HFFc6 (cell line): ENCODE measurements at regions not wholly inside any gene's neighbourhood (a gene's known extent, or its start where the extent isn't known, plus 50 kb on each side); places are given as distances from the start of the nearest gene placed in this dataset.

Experiments used
- DNase-seq: peaks from one replicate; pipeline ENCODE4 v3.0.0-alpha.2; 2018
- H3K27ac Mint-ChIP-seq: 2 replicates; pipeline ENCODE4 v1.8.0; 2020; ENCODE audit warnings: mild to moderate bottlenecking, mixed read lengths
- H3K27me3 Mint-ChIP-seq: 2 replicates; pipeline ENCODE4 v1.8.0; 2021; ENCODE audit warnings: mild to moderate bottlenecking, moderate library complexity, mixed read lengths; ENCODE audit not compliant: insufficient read depth
- H3K36me3 Mint-ChIP-seq: 2 replicates; pipeline ENCODE4 v1.8.0; 2021; ENCODE audit warnings: low read depth, mixed read lengths
- H3K4me1 Mint-ChIP-seq: 2 replicates; pipeline ENCODE4 v1.8.0; 2020; ENCODE audit warnings: low read depth, mixed read lengths
- H3K4me3 Mint-ChIP-seq: 2 replicates; pipeline ENCODE4 v1.8.0; 2020; ENCODE audit warnings: mild to moderate bottlenecking, moderate library complexity, mixed read lengths
- H3K9me3 Mint-ChIP-seq: 2 replicates; pipeline ENCODE4 v1.8.0; 2020; ENCODE audit warnings: mild to moderate bottlenecking, mixed read lengths
- TF ChIP-seq, protein P1 (sequence below): fragments of 200-600 bp; sonication (generic); IDR thresholded peaks from 2 replicates; pipeline ENCODE4 v1.5.0; 2021; ENCODE audit warnings: antibody characterized with exemption, mild to moderate bottlenecking

- no peaks in the 10 kb centered on the region for H3K4me1 Mint-ChIP-seq
- no peaks in the 10 kb centered on the region for H3K9me3 Mint-ChIP-seq
- TF ChIP-seq, protein P1, sequence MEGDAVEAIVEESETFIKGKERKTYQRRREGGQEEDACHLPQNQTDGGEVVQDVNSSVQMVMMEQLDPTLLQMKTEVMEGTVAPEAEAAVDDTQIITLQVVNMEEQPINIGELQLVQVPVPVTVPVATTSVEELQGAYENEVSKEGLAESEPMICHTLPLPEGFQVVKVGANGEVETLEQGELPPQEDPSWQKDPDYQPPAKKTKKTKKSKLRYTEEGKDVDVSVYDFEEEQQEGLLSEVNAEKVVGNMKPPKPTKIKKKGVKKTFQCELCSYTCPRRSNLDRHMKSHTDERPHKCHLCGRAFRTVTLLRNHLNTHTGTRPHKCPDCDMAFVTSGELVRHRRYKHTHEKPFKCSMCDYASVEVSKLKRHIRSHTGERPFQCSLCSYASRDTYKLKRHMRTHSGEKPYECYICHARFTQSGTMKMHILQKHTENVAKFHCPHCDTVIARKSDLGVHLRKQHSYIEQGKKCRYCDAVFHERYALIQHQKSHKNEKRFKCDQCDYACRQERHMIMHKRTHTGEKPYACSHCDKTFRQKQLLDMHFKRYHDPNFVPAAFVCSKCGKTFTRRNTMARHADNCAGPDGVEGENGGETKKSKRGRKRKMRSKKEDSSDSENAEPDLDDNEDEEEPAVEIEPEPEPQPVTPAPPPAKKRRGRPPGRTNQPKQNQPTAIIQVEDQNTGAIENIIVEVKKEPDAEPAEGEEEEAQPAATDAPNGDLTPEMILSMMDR: no peak
- H3K27me3 Mint-ChIP-seq: peaks cover 53% of the 10 kb centered on the region
- H3K27ac Mint-ChIP-seq: no peak overlapping the region
- H3K4me3 Mint-ChIP-seq: no peak overlapping the region
- DNase-seq: no peak
- H3K36me3 Mint-ChIP-seq: no peaks in the 10 kb centered on the region
These were observed 248.0 kb downstream of the RBFOX3 start for GRCh38 chr17:79362772-79363305.

- Mint-ChIP-seq H3K4me3 (no peak overlapping the region), H3K27ac (no peak overlapping the region), H3K27me3 (peaks cover 54% of the 10 kb centered on the region), H3K9me3 (no peaks in the 10 kb centered on the region), H3K36me3 (no peaks in the 10 kb centered on the region), H3K4me1 (no peaks in the 10 kb centered on the region)
- TF ChIP-seq, protein P1: no peak
- DNase-seq: no peak
These were observed 248.7 kb downstream of the RBFOX3 start for GRCh38 chr17:79361873-79362771.

DNA sequence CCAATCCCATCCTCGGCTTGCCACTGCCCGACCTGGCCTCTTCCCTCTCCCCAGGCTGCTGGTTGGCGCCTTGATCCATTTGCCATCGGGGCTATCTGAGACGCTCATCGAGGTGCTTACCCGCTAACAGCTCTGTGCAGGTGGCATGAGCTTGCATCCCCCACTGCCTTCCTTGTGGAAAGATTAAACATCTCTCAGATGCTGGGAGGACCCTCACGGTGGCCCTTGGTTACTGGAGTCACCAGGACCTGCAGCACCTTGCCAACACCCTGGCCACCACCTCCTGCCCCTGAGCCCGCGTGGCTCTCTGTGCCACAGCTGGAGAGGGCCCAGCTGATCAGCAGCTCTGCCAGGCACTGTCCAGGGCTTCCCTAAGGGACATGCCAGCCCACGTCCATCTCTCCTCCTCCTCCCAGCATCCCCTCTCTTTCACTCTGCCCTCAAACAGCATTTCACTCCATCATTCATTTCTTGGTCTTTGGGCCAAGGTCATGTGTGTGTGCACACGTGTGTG is 249.6 kb downstream of the RBFOX3 start:
- Mint-ChIP-seq H3K4me1 (no peaks in the 10 kb centered on the region), H3K27me3 (peaks cover 47% of the 10 kb centered on the region), H3K4me3 (no peak overlapping the region), H3K9me3 (no peaks in the 10 kb centered on the region), H3K36me3 (no peaks in the 10 kb centered on the region), H3K27ac (no peak overlapping the region)
- DNase-seq: no peak
- TF ChIP-seq, protein P1: no peak

GRCh38 chr17:79360196-79360595 is 250.7 kb downstream of the RBFOX3 start:
- no peaks in the 10 kb centered on the region for H3K36me3 Mint-ChIP-seq
- no peak overlapping the region for H3K27ac Mint-ChIP-seq
- no peak for DNase-seq
- TF ChIP-seq, protein P1: no peak
- no peaks in the 10 kb centered on the region for H3K4me1 Mint-ChIP-seq
- H3K9me3 Mint-ChIP-seq: no peaks in the 10 kb centered on the region
- H3K27me3 Mint-ChIP-seq: peaks cover 49% of the 10 kb centered on the region
- H3K4me3 Mint-ChIP-seq: no peak overlapping the region

DNA sequence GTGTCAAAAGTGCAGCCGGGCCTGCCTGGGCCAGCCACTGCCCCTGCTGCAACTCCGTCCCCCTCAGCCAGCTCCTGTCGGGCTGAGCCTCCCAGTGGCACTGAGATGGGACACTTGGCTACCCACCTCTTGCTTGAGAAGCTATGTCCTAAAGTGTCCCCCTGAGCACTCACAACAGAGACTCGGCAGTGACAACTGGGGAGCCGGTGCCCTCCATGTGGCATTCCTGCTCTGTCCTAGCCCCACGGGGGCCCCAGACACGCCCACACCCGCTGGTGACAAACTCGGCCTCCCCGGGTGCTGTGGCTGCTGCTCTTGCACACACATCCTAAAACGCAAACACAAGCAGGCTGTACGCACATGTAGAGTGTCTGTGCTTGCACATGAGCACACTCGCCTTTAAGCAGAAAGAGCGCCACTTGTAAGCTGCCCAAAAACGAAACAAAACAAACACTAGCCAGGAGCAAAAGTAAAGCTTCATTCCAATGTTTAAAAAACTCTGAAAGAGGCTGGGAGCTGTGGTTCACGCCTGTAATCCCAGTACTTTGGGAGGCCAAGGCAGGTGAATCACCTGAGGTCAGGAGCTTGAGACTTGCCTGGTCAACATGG is 253.9 kb downstream of the RBFOX3 start:
- Mint-ChIP-seq H3K4me1 (no peaks in the 10 kb centered on the region), H3K4me3 (no peak overlapping the region), H3K9me3 (no peaks in the 10 kb centered on the region), H3K36me3 (no peaks in the 10 kb centered on the region), H3K27ac (no peak overlapping the region), H3K27me3 (peaks cover 40% of the 10 kb centered on the region)
- TF ChIP-seq, protein P1: no peak
- DNase-seq: no peak
